ENCODE measurements at regions not wholly inside any gene's neighbourhood (a gene's known extent, or its start where the extent isn't known, plus 50 kb on each side); places are given as distances from the start of the nearest gene placed in this dataset.

GRCh38 chr5:98436667-98437066 lies 336.8 kb upstream of the RGMB start:
- Histone ChIP-seq H3K4me3 (no peak overlapping the region), H3K27me3 (no peaks in the 10 kb centered on the region), H3K36me3 (no peaks in the 10 kb centered on the region), H3K9me3 (peaks cover 44% of the 10 kb centered on the region)
- no peak for DNase-seq

- DNase-seq: no peak
- Histone ChIP-seq H3K9me3 (peaks cover 37% of the 10 kb centered on the region), H3K27me3 (no peaks in the 10 kb centered on the region), H3K4me3 (no peak overlapping the region), H3K36me3 (no peaks in the 10 kb centered on the region)
Observed at GRCh38 chr5:98442448-98442847, 331.0 kb upstream of the RGMB start.

DNA sequence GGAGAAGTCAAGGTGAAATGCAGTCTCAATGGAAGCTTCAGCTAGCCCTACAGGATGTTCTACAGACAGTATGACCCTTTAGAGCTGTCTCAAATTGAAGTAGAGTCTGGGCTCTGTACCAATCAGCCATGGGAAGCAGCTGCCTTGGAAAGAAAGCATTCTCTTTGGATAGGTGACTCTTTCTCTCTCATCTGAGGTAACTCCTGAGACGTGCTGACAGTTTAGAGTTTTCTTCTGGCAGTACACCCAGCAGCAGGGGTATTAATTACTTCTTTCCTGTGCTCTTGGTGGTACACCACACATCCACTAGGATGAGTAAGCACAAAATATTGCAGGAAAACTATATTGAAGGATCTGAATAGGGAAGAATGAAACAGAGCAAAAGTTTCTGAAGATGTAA lies 329.6 kb upstream of the RGMB start:
- Histone ChIP-seq H3K36me3 (no peaks in the 10 kb centered on the region), H3K27me3 (no peaks in the 10 kb centered on the region), H3K4me3 (no peak overlapping the region), H3K9me3 (peaks cover 35% of the 10 kb centered on the region)
- no peak for DNase-seq

DNA sequence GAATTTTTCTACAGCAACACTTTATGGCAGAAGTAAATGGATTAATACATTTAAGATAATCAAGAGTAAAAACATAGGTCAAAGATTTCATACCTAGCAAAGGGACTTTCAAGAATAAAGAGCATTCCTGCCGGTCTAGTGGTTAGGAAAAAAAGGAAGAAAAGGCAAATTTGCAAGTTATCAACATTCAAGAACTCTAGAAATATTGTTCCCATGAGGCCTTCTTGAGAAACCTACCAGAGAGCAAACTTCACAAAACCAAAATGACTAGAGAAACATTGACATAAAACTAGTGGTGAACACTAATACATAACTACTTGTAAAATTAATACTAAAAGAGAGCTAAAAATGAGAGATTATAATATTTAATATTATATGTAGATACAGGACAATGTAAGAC lies 320.2 kb upstream of the RGMB start:
- Histone ChIP-seq H3K4me3 (no peak overlapping the region), H3K36me3 (no peaks in the 10 kb centered on the region), H3K9me3 (no peaks in the 10 kb centered on the region; the same call in 1 of the 2 replicates), H3K27me3 (no peaks in the 10 kb centered on the region)
- DNase-seq: no peak

DNA sequence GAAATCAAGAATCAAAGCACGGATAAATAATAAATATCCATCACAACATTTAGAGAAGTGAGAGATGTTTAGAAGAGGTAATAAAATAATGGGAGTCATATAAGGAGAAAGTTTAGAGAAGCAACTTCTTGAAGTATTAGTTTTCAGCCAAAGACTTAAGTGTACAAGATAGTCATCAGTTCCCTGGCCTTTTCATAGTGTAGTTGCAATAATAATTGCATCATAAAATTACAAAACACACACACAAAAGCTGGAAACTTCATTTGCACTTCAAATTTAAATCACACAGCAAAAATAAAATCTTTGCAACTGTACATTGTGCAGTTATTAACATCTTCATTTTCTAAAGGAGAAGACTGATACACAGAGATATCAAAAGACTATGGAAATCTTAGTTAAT lies 319.1 kb upstream of the RGMB start:
- no peaks in the 10 kb centered on the region for H3K36me3 ChIP-seq
- DNase-seq: no peak
- no peaks in the 10 kb centered on the region for H3K27me3 ChIP-seq
- H3K4me3 ChIP-seq: no peak overlapping the region
- no peaks in the 10 kb centered on the region for H3K9me3 ChIP-seq

GRCh38 chr5:98454904-98455303 lies 318.6 kb upstream of the RGMB start:
- Histone ChIP-seq H3K36me3 (no peaks in the 10 kb centered on the region), H3K4me3 (no peak overlapping the region), H3K27me3 (no peaks in the 10 kb centered on the region), H3K9me3 (no peaks in the 10 kb centered on the region)
- peak; percentile 38 for DNase-seq

GRCh38 chr5:98455665-98456064 lies 317.8 kb upstream of the RGMB start:
- H3K27me3 ChIP-seq: no peaks in the 10 kb centered on the region
- no peaks in the 10 kb centered on the region for H3K9me3 ChIP-seq
- H3K36me3 ChIP-seq: no peaks in the 10 kb centered on the region
- peak; percentile 5 for DNase-seq
- H3K4me3 ChIP-seq: no peak overlapping the region

GRCh38 chr5:98458004-98458403 lies 315.5 kb upstream of the RGMB start:
- DNase-seq: peak; percentile 43
- Histone ChIP-seq H3K4me3 (no peak overlapping the region), H3K9me3 (no peaks in the 10 kb centered on the region), H3K36me3 (no peaks in the 10 kb centered on the region), H3K27me3 (no peaks in the 10 kb centered on the region)

DNA sequence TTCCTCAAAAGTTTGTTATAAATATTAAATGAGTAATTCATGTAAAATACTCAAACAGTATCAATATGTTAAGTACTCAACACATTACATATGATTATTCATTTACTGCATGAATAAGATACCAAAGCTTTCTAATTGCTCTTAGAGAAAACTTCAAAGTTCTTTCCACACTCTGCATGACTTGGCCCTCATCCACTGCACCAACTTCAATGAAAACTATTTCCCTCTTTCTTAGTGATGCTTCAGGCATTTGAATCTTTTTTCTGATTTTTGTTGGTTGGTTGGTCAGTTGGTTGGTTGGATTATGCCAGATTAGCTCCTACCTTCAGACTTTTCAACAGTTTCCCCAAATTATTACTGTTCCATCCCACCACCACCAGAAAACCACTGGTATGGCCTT lies 314.7 kb upstream of the RGMB start:
- H3K4me3 ChIP-seq: no peak overlapping the region
- no peaks in the 10 kb centered on the region for H3K36me3 ChIP-seq
- DNase-seq: no peak
- H3K9me3 ChIP-seq: 0 out of 2 replicates have a peak, but pooled peaks cover 1% of the 10 kb centered on the region
- H3K27me3 ChIP-seq: no peaks in the 10 kb centered on the region

DNA sequence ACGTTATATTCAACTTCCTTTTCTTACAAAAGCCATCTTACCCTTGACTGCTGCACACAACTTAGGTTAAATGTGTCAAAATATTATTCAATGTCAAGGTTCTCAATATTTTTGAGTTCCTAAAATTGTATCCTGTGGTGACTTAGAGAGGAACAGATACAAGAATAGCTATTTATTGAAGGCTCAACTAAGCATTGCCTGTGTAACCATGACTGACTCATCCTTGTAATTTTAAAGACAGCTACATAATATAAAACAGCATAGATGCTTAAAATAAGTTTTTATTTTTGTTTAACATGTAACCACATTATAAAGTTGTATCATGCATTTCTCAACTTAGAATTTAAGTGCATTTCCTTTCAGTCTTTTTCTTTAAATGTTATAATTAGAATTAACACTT lies 312.9 kb upstream of the RGMB start:
- Histone ChIP-seq H3K27me3 (no peaks in the 10 kb centered on the region), H3K9me3 (0 out of 2 replicates have a peak, but pooled peaks cover 2% of the 10 kb centered on the region), H3K36me3 (no peaks in the 10 kb centered on the region), H3K4me3 (no peak overlapping the region)
- DNase-seq: no peak

DNA sequence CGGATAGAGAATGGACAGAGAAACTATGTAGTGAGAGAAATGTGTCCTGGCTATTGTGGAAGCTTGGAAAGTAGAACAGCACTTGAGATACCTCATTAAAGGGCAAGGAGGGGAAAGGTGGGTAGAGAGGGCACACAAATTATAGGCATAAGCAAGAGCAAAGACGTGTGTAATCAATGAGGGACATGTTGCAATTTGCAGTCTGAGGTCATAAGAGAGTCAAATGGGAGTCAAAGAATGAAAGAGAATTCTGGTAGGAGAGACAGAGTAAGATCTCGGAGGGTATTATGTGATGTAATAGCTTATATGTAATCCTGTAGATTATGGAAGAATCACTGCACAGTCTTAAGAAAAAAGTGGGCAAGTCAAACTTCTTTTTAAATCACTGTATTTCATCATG lies 312.0 kb upstream of the RGMB start:
- no peaks in the 10 kb centered on the region for H3K27me3 ChIP-seq
- no peak overlapping the region for H3K4me3 ChIP-seq
- H3K9me3 ChIP-seq: peaks cover 2% of the 10 kb centered on the region; the same call in 1 of the 2 replicates
- no peaks in the 10 kb centered on the region for H3K36me3 ChIP-seq
- no peak for DNase-seq

DNA sequence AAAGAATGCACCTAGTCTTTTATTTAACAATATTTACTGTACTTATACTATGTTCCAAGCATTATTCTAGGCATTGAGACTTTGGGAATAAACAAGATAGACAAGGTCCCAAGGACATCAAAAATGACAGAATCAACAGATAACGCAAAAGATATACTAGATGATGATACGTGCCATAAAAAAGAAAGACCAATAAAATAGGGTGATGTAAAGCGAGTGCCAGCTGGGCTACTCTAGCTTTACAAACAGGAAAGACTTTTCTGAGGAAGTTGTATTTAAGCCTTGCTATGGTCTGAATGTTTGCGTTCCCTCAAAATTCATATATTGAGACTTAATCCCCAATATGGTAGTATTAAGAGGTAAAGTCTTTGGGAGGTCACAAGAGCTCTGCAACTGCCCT lies 310.2 kb upstream of the RGMB start:
- Histone ChIP-seq H3K27me3 (no peaks in the 10 kb centered on the region), H3K4me3 (no peak overlapping the region), H3K36me3 (0 out of 2 replicates have a peak, but pooled peaks cover 4% of the 10 kb centered on the region), H3K9me3 (peaks cover 5% of the 10 kb centered on the region; the same call in 1 of the 2 replicates)
- no peak for DNase-seq

- Histone ChIP-seq H3K27me3 (no peaks in the 10 kb centered on the region), H3K36me3 (0 out of 2 replicates have a peak, but pooled peaks cover 4% of the 10 kb centered on the region), H3K9me3 (peaks cover 5% of the 10 kb centered on the region; the same call in 1 of the 2 replicates), H3K4me3 (no peak overlapping the region)
- no peak for DNase-seq
Observed at GRCh38 chr5:98463676-98464075, 309.8 kb upstream of the RGMB start.

DNA sequence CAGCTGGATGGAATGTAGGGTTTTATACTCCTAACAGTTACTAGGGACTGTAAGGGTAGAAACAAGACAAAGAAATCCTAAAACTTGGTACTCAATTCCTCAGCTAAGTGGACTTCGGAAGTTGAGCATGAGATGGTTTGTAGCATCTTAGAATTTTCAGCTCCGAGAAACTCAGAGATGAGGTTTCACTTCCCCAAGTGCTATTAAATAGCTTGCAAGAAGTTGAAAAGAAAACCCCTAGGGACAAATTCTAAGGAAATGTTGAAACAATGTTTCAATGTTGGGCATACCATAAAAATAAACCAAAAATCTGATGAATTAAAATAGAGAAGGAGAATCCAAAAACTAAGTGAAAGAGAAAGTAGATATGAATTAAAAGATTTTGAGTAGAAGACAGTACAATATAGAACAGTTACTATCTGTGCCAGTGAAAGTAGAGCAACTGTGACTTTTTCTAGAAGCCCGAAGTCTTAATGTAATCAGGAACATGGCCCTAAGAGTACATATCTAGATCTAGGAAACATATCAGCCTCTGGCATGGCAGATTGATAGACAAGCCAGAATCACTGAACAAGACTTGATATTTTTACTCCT lies 308.6 kb upstream of the RGMB start:
- DNase-seq: no peak
- H3K9me3 ChIP-seq: peaks cover 5% of the 10 kb centered on the region; the same call in 1 of the 2 replicates
- H3K4me3 ChIP-seq: no peak overlapping the region
- no peaks in the 10 kb centered on the region for H3K27me3 ChIP-seq
- 0 out of 2 replicates have a peak, but pooled peaks cover 4% of the 10 kb centered on the region for H3K36me3 ChIP-seq

GRCh38 chr5:98468188-98468869 lies 305.1 kb upstream of the RGMB start:
- Histone ChIP-seq H3K36me3 (0 out of 2 replicates have a peak, but pooled peaks cover 4% of the 10 kb centered on the region), H3K4me3 (no peak overlapping the region), H3K9me3 (peaks cover 14% of the 10 kb centered on the region), H3K27me3 (no peaks in the 10 kb centered on the region)
- DNase-seq: no peak

GRCh38 chr5:98470747-98471146 lies 302.7 kb upstream of the RGMB start:
- Histone ChIP-seq H3K4me3 (no peak overlapping the region), H3K9me3 (peaks cover 12% of the 10 kb centered on the region), H3K27me3 (no peaks in the 10 kb centered on the region), H3K36me3 (0 out of 2 replicates have a peak, but pooled peaks cover 4% of the 10 kb centered on the region)
- DNase-seq: no peak

- H3K9me3 ChIP-seq: peaks cover 12% of the 10 kb centered on the region; the same call in 1 of the 2 replicates
- no peak for DNase-seq
- H3K27me3 ChIP-seq: no peaks in the 10 kb centered on the region
- H3K4me3 ChIP-seq: no peak overlapping the region
- H3K36me3 ChIP-seq: 0 out of 2 replicates have a peak, but pooled peaks cover 4% of the 10 kb centered on the region
Observed at GRCh38 chr5:98471458-98471857, 302.0 kb upstream of the RGMB start.

DNA sequence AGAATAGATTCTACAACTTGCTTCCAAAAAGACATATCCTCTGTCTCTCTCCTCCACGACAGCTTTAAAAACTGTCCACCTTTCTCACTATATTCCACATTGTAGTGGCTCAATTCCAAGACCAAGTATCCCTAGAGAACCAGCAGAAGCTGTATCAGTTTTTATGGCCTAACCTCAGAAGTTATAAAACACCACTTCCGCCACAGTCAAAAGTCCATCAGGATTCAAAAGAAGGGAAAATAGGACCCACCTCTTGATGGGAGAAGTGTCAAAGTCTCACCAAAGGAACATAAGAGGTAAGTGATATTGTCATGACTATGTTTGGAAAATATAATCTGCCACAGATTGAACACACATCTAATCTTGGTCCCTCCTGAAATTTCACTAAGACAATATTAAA lies 299.2 kb upstream of the RGMB start:
- Histone ChIP-seq H3K36me3 (no peaks in the 10 kb centered on the region), H3K27me3 (no peaks in the 10 kb centered on the region), H3K4me3 (no peak overlapping the region), H3K9me3 (peaks cover 9% of the 10 kb centered on the region; the same call in 1 of the 2 replicates)
- no peak for DNase-seq

Measured in MG63 (cell line).